HG03039 (cell line): ENCODE measurements at regions not wholly inside any gene's neighbourhood (a gene's known extent, or its start where the extent isn't known, plus 50 kb on each side); places are given as distances from the start of the nearest gene placed in this dataset.

Experiments
- ATAC-seq: cut with Tn5 transposase; IDR thresholded peaks from one replicate; pipeline ENCODE4 v1.9.1; 2021; ENCODE audit warnings: mild to moderate bottlenecking, moderate library complexity; ENCODE audit not compliant: unreplicated experiment

GRCh38 chr2:105625632-105626031 is 119.1 kb upstream of the NCK2 start:
- no peak for ATAC-seq

GRCh38 chr2:105621038-105621437 is 123.7 kb upstream of the NCK2 start:
- no peak for ATAC-seq

GRCh38 chr2:105618351-105618659 is 126.4 kb upstream of the NCK2 start:
- ATAC-seq = no peak

GRCh38 chr2:105617631-105618350 is 126.9 kb upstream of the NCK2 start:
- ATAC-seq = no peak

- ATAC-seq = no peak
Measured at GRCh38 chr2:105615305-105615704, 129.4 kb upstream of the NCK2 start.

GRCh38 chr2:105611811-105612424 is 132.8 kb upstream of the NCK2 start:
- ATAC-seq = no peak

- no peak for ATAC-seq
Measured at GRCh38 chr2:105611333-105611637, 133.4 kb upstream of the NCK2 start.

GRCh38 chr2:105610576-105611332 is 134.0 kb upstream of the NCK2 start:
- ATAC-seq = no peak

- ATAC-seq = no peak
Measured at GRCh38 chr2:105609746-105610402, 134.8 kb upstream of the NCK2 start.

- ATAC-seq = no peak
Measured at GRCh38 chr2:105607920-105608504, 136.7 kb upstream of the NCK2 start.

GRCh38 chr2:105606081-105606480 is 138.6 kb upstream of the NCK2 start:
- no peak for ATAC-seq

- no peak for ATAC-seq
Measured at GRCh38 chr2:105604938-105605337, 139.8 kb upstream of the NCK2 start.

GRCh38 chr2:105600949-105601794 is 143.5 kb upstream of the NCK2 start:
- ATAC-seq = no peak

- no peak for ATAC-seq
Measured at GRCh38 chr2:105600602-105600948, 144.1 kb upstream of the NCK2 start.

GRCh38 chr2:105600037-105600442 is 144.7 kb upstream of the NCK2 start:
- ATAC-seq = no peak

- ATAC-seq = no peak
Measured at GRCh38 chr2:105598829-105599698, 145.6 kb upstream of the NCK2 start.

- no peak for ATAC-seq
Measured at GRCh38 chr2:105597806-105598803, 146.6 kb upstream of the NCK2 start.

- no peak for ATAC-seq
Measured at GRCh38 chr2:105597011-105597805, 147.5 kb upstream of the NCK2 start.
